C4-2B (cell line): ENCODE measurements at regions not wholly inside any gene's neighbourhood (a gene's known extent, or its start where the extent isn't known, plus 50 kb on each side); places are given as distances from the start of the nearest gene placed in this dataset.

Source experiments
- H3K27ac ChIP-seq: fragments of 450-650 bp; 2 replicates; pipeline ENCODE4 v1.5.1; 2017
- ZFX ChIP-seq: fragments of 450-650 bp; IDR thresholded peaks from 2 replicates; pipeline ENCODE4 v1.6.1; 2017
- TF ChIP-seq, protein P1 (sequence below): fragments of 450-650 bp; conservative IDR thresholded peaks from 2 replicates; pipeline ENCODE4 v1.5.1; 2017; ENCODE audit warnings: mild to moderate bottlenecking

DNA sequence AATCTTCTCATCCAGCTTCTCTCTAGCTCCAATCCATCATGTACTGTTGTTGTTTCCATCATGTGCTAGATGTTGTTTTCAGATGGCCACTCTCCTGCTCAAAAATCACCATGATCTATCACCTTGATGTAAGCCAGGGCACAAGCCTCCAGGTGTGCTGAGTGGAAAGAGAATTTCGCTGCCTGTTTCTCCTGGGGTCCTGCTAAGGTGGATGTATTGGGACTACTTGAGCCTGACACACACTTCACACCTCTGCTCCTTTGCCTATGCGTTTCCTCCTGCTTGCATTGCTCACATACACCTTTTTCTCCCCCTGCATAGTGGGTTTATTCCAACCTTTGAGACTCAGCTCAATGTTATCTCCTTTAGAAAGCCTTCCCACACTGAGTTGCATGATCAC is 287.6 kb downstream of the CYRIA start:
- no peak for TF ChIP-seq ZFX
- TF ChIP-seq, protein P1, sequence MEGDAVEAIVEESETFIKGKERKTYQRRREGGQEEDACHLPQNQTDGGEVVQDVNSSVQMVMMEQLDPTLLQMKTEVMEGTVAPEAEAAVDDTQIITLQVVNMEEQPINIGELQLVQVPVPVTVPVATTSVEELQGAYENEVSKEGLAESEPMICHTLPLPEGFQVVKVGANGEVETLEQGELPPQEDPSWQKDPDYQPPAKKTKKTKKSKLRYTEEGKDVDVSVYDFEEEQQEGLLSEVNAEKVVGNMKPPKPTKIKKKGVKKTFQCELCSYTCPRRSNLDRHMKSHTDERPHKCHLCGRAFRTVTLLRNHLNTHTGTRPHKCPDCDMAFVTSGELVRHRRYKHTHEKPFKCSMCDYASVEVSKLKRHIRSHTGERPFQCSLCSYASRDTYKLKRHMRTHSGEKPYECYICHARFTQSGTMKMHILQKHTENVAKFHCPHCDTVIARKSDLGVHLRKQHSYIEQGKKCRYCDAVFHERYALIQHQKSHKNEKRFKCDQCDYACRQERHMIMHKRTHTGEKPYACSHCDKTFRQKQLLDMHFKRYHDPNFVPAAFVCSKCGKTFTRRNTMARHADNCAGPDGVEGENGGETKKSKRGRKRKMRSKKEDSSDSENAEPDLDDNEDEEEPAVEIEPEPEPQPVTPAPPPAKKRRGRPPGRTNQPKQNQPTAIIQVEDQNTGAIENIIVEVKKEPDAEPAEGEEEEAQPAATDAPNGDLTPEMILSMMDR: no peak
- no peak overlapping the region for H3K27ac ChIP-seq

DNA sequence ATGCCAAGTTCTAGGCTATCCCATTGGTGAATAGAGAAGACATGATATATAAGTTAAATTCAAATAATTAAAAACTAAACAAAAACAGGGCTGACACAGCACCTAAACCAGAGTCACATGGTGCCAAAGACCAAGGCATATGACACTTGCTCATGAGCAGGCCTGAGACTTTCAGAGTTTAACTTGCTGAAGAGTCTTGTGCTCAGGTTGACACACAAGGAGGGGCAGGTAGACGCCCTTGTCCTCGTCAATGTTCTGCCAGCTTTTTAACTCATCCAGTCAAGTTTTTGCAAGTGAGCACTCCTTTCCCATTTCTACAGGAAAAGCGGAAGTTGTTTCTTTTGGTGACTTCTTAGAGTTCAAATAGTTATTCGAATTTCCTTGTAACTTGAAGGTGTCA is 289.7 kb downstream of the CYRIA start:
- no peak overlapping the region for H3K27ac ChIP-seq
- TF ChIP-seq ZFX: no peak
- TF ChIP-seq, protein P1: no peak

GRCh38 chr2:16375351-16375750 is 290.3 kb downstream of the CYRIA start:
- no peak for TF ChIP-seq ZFX
- TF ChIP-seq, protein P1: no peak
- no peak overlapping the region for H3K27ac ChIP-seq

DNA sequence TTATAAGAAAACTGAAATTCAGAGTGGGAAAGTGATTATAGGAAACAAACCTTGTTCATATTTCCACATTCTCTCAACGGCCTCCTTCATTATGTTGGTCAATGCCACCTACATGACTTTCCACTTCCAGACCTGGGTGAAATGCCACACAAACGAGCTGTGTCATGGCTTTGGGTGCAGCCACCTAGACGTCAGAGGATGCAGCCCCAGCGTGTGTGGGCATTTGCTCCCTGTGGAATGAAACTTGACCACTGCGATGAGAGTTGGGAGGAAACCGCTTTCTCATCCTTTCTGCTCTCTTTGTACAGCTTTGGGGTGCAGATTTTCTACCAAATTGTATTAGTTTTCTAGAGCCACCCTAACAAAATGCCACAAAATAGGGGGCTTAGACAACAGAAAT is 291.0 kb downstream of the CYRIA start:
- no peak for TF ChIP-seq ZFX
- TF ChIP-seq, protein P1: no peak

DNA sequence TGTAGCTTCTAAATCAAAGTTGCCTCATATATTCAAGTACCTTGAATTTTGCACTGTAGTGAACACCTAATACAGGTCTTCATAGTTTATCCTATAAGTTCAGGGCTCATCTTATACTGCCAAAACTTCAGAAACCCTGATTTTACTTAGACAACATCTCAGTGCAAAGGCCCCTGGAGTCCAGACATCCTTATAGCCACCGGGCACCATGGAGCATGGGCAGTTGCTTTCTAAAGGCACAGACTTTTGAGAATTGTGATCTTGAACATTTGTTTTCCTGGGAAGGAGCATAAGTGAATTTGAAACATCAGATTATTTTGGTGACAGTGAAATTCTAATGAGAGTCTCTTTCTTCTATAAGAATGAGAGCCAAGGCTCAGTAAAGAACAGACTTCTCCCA is 292.3 kb downstream of the CYRIA start:
- H3K27ac ChIP-seq: no peak overlapping the region
- TF ChIP-seq ZFX: no peak
- TF ChIP-seq, protein P1: no peak

More for the DNA sequence above, 291.0 kb downstream of the CYRIA start:
- H3K27ac ChIP-seq: no peak overlapping the region

DNA sequence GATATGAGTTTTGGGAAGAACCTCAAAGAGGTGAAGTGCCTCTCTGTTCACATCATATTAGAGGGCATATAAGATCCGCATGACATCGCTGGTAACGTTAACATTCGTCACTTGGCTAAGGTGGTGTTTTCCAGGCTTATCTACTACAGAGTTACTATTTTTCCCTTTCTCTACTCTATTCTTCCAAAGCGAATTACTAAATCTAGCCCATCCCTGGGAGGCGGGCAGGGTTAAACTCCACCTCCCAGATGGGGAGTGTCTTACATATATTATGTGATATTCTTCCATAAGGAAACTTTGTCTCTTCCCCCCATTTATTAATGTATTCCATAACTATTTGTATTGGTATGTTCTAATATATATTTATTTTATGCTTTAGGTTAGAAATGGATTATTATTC is 293.9 kb downstream of the CYRIA start:
- TF ChIP-seq ZFX: no peak
- TF ChIP-seq, protein P1: no peak
- no peak overlapping the region for H3K27ac ChIP-seq

DNA sequence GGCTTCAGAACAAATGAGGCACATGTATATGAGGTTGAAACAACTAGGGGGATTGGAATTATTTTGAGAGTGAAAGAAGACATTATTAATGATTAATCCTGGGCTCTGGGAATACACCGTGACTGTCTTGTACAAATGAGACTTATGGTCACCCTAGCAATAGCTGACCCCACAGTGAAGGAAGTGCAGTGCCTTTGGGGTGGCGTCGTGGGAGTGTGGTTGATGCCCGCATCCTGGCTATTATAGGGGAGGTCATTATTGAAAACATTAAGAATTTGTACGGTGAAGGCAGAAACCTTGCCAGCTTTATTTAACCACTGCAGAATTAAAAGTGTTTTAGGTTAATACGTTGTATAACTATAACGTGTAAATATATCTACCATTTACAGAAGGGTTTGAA is 296.7 kb downstream of the CYRIA start:
- H3K27ac ChIP-seq: no peak overlapping the region
- TF ChIP-seq ZFX: no peak
- TF ChIP-seq, protein P1: no peak
